ENCODE measurements at regions not wholly inside any gene's neighbourhood (a gene's known extent, or its start where the extent isn't known, plus 50 kb on each side); places are given as distances from the start of the nearest gene placed in this dataset.

DNA sequence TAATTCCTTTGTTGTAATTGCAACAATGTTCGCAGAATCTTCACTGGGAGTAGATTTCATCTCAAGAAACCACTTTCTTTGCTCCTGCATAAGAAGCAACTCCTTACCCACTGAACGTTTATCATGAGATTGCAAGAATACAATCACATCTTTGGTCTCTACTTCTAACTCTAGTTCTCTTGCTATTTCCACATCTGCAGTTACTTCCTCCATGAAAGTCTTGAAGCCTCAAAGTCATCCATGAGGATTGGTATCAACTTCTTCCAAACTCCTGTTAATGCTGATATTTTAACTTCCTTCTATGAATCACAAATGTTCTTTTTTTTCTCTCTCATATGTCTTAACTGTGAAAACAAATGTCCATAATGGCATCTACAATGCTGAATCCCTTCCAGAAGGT is 118.6 kb upstream of the RAB4A start:
- DNase-seq (ENCODE audit: low read depth), result no peak
- TF ChIP-seq CTCF (IDR thresholded peaks at IDR 0.05; ENCODE audit: control insufficient read depth, extremely low read depth, insufficient read depth), result no peak
- H3K4me3 ChIP-seq (ENCODE audit: low read depth, low read length), result no peak overlapping the region

DNA sequence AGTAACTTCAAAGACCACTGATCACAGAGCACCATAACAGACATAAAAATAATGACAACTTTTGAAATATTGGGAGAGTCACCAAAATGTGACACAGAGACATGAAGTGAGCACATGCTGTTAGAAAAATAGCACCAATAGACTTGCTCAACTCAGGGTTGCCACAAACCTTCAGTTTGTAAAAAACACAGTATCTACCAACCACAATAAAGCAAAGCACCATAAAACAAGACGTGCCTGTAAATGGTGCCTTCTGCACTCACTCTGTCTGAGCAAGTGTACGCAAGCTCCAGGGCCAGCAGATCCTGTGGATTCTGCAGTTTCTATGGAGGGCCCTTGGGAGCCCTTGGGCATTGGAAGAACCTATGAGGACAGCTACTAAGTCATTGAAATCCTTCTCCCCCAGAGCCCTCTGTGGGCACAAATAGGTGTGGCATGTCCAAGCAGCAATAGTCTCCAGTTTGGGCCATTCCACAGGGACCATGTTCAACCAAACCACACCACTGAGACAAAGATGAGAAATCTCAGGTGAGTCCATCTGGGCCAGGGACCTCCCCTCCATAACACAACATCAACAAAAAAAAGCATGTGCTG is 116.9 kb upstream of the RAB4A start:
- no peak for DNase-seq (ENCODE audit: low read depth)
- no peak overlapping the region for H3K4me3 ChIP-seq (ENCODE audit: low read depth, low read length)
- no peak for TF ChIP-seq CTCF (IDR thresholded peaks at IDR 0.05; ENCODE audit: control insufficient read depth, extremely low read depth, insufficient read depth)

DNA sequence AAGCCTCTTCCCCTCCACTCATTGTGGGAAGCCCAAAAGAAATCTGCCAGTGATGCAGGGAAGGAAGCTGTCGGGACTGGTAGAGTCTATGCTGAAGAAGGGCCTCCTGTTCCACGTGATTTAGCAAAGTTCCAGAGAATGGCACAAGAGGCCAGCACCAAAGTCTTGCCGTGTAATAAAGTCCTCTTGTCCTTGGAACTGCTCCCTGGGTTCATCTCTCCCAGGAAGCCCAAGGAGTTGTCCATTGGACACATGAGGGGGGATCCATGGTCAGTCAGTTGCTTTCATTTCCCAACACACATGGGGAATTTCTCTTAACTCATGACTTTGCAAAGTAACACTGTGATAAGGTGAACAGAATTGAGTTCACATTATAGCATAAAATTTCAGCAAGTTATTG is 116.1 kb upstream of the RAB4A start:
- no peak for DNase-seq (ENCODE audit: low read depth)
- no peak overlapping the region for H3K4me3 ChIP-seq (ENCODE audit: low read depth, low read length)
- no peak for TF ChIP-seq CTCF (IDR thresholded peaks at IDR 0.05; ENCODE audit: control insufficient read depth, extremely low read depth, insufficient read depth)

- no peak for DNase-seq (ENCODE audit: low read depth)
- H3K4me3 ChIP-seq (ENCODE audit: low read depth, low read length), result no peak overlapping the region
- TF ChIP-seq CTCF (IDR thresholded peaks at IDR 0.05; ENCODE audit: control insufficient read depth, extremely low read depth, insufficient read depth), result no peak
Measured at GRCh38 chr1:229155472-229155871, 115.4 kb upstream of the RAB4A start.

DNA sequence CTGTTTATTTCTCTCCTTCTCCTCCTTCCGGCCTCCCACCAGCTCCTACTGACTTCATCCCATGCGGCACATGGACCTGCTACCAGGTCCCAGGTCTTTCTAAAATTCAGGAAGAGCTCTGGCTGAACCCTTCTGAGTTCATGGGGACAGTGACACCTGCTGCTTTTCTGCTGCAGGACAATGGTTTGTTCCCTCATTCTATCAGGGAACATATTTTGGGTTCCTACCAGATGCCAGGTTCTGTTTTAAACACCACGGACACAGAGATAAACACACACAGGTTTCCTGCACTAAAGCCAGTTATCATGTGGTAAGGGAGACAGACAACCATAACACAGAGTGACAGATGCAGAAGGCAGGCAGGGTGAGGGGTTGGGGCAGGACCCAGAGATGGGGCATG is 114.0 kb upstream of the RAB4A start:
- H3K4me3 ChIP-seq (ENCODE audit: low read depth, low read length), result no peak overlapping the region
- DNase-seq (ENCODE audit: low read depth), result peak; percentile 19
- TF ChIP-seq CTCF (IDR thresholded peaks at IDR 0.05; ENCODE audit: control insufficient read depth, extremely low read depth, insufficient read depth), result peak; percentile 73

GRCh38 chr1:229157480-229157879 is 113.4 kb upstream of the RAB4A start:
- no peak for DNase-seq (ENCODE audit: low read depth)
- no peak overlapping the region for H3K4me3 ChIP-seq (ENCODE audit: low read depth, low read length)
- no peak for TF ChIP-seq CTCF (IDR thresholded peaks at IDR 0.05; ENCODE audit: control insufficient read depth, extremely low read depth, insufficient read depth)

- no peak overlapping the region for H3K4me3 ChIP-seq (ENCODE audit: low read depth, low read length)
- no peak for DNase-seq (ENCODE audit: low read depth)
- no peak for TF ChIP-seq CTCF (IDR thresholded peaks at IDR 0.05; ENCODE audit: control insufficient read depth, extremely low read depth, insufficient read depth)
Measured at GRCh38 chr1:229158341-229158921, 112.5 kb upstream of the RAB4A start.
